ENCODE measurements at regions not wholly inside any gene's neighbourhood (a gene's known extent, or its start where the extent isn't known, plus 50 kb on each side); places are given as distances from the start of the nearest gene placed in this dataset.

GRCh38 chr22:49422701-49423100 lies 405.0 kb downstream of the BRD1 start:
- DNase-seq (ENCODE audit: low spot score): no peak

- DNase-seq (ENCODE audit: low spot score): no peak
Measured at GRCh38 chr22:49420651-49421050, 407.0 kb downstream of the BRD1 start.

GRCh38 chr22:49419661-49420060 lies 408.0 kb downstream of the BRD1 start:
- DNase-seq (ENCODE audit: low spot score): no peak

GRCh38 chr22:49418943-49419342 lies 408.7 kb downstream of the BRD1 start:
- DNase-seq (ENCODE audit: low spot score): no peak

GRCh38 chr22:49418341-49418894 lies 409.3 kb downstream of the BRD1 start:
- no peak for DNase-seq (ENCODE audit: low spot score)

- no peak for DNase-seq (ENCODE audit: low spot score)
Measured at GRCh38 chr22:49417833-49418232, 409.8 kb downstream of the BRD1 start.

- no peak for DNase-seq (ENCODE audit: low spot score)
Measured at GRCh38 chr22:49417326-49417725, 410.3 kb downstream of the BRD1 start.

GRCh38 chr22:49415151-49415951 lies 412.3 kb downstream of the BRD1 start:
- no peak for DNase-seq (ENCODE audit: low spot score)

- no peak for DNase-seq (ENCODE audit: low spot score)
Measured at GRCh38 chr22:49413551-49413950, 414.1 kb downstream of the BRD1 start.

- DNase-seq (ENCODE audit: low spot score): no peak
Measured at GRCh38 chr22:49413146-49413545, 414.5 kb downstream of the BRD1 start.

- DNase-seq (ENCODE audit: low spot score): no peak
Measured at GRCh38 chr22:49412236-49412635, 415.4 kb downstream of the BRD1 start.

GRCh38 chr22:49411236-49411635 lies 416.4 kb downstream of the BRD1 start:
- no peak for DNase-seq (ENCODE audit: low spot score)

GRCh38 chr22:49408102-49408836 lies 419.4 kb downstream of the BRD1 start:
- no peak for DNase-seq (ENCODE audit: low spot score)

GRCh38 chr22:49406879-49407587 lies 420.6 kb downstream of the BRD1 start:
- no peak for DNase-seq (ENCODE audit: low spot score)

GRCh38 chr22:49406047-49406650 lies 421.5 kb downstream of the BRD1 start:
- no peak for DNase-seq (ENCODE audit: low spot score)

GRCh38 chr22:49405590-49405989 lies 422.1 kb downstream of the BRD1 start:
- no peak for DNase-seq (ENCODE audit: low spot score)

GRCh38 chr22:49404576-49405241 lies 423.0 kb downstream of the BRD1 start:
- no peak for DNase-seq (ENCODE audit: low spot score)

GRCh38 chr22:49404020-49404419 lies 423.7 kb downstream of the BRD1 start:
- no peak for DNase-seq (ENCODE audit: low spot score)

GRCh38 chr22:49403102-49403501 lies 424.6 kb downstream of the BRD1 start:
- no peak for DNase-seq (ENCODE audit: low spot score)

- DNase-seq (ENCODE audit: low spot score): no peak
Measured at GRCh38 chr22:49402169-49402568, 425.5 kb downstream of the BRD1 start.

- no peak for DNase-seq (ENCODE audit: low spot score)
Measured at GRCh38 chr22:49400941-49401598, 426.6 kb downstream of the BRD1 start.

Measured in HT-29 (cell line).